ENCODE measurements at regions not wholly inside any gene's neighbourhood (a gene's known extent, or its start where the extent isn't known, plus 50 kb on each side); places are given as distances from the start of the nearest gene placed in this dataset.

DNA sequence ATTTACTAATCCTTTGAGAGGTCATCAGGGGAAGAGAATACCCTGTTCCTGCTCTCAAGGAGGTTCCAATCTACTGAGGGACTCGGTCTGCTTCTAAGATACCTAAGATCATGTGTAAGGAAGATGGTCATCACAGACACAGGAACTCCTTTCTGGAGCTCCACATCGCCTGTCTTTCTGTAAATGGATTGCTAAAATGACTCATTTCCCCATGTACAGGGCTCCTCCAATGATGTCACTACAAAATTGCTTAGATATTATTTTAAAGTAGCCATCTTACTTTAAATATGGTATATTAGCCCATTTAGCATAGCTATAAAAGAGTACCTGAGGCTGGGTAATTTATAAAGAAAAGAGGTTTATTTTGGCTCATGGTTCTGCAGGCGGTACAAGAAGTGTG is 206.1 kb upstream of the PROK2 start:
- TF ChIP-seq, protein P1, sequence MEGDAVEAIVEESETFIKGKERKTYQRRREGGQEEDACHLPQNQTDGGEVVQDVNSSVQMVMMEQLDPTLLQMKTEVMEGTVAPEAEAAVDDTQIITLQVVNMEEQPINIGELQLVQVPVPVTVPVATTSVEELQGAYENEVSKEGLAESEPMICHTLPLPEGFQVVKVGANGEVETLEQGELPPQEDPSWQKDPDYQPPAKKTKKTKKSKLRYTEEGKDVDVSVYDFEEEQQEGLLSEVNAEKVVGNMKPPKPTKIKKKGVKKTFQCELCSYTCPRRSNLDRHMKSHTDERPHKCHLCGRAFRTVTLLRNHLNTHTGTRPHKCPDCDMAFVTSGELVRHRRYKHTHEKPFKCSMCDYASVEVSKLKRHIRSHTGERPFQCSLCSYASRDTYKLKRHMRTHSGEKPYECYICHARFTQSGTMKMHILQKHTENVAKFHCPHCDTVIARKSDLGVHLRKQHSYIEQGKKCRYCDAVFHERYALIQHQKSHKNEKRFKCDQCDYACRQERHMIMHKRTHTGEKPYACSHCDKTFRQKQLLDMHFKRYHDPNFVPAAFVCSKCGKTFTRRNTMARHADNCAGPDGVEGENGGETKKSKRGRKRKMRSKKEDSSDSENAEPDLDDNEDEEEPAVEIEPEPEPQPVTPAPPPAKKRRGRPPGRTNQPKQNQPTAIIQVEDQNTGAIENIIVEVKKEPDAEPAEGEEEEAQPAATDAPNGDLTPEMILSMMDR (IDR thresholded peaks at IDR 0.05), result no peak
- TF ChIP-seq POLR2AphosphoS5 (IDR thresholded peaks at IDR 0.05) (no peak), POLR2A (IDR thresholded peaks at IDR 0.05) (no peak)

Measured in transverse colon (tissue), 4 donors.